H9 (cell line): ENCODE measurements at regions not wholly inside any gene's neighbourhood (a gene's known extent, or its start where the extent isn't known, plus 50 kb on each side); places are given as distances from the start of the nearest gene placed in this dataset.

Experiments
- DNase-seq: peaks from one replicate; pipeline ENCODE4 v3.0.0-alpha.2; 2017
- H2AFZ ChIP-seq: one replicate; pipeline ENCODE4 v1.6.1; 2013; ENCODE audit warnings: mild to moderate bottlenecking, low read length, control low read depth, moderate library complexity
- H2AK5ac ChIP-seq: 2 replicates; pipeline ENCODE4 v1.6.1; 2013; ENCODE audit warnings: low read length, control low read depth, mixed read lengths; ENCODE audit not compliant: insufficient read length
- H2BK120ac ChIP-seq: one replicate; pipeline ENCODE4 v1.6.1; 2013; ENCODE audit warnings: low read depth, mild to moderate bottlenecking, low read length, control low read depth, inconsistent platforms; ENCODE audit not compliant: poor library complexity, severe bottlenecking
- H2BK12ac ChIP-seq: 2 replicates; pipeline ENCODE4 v1.6.1; 2013; ENCODE audit warnings: low read length, control low read depth, mixed read lengths, low read depth; ENCODE audit not compliant: insufficient read length
- H2BK15ac ChIP-seq: 2 replicates; pipeline ENCODE4 v1.6.1; 2013; ENCODE audit warnings: low read depth, low read length, control low read depth
- H2BK20ac ChIP-seq: one replicate; pipeline ENCODE4 v1.6.1; 2013; ENCODE audit warnings: low read depth, mild to moderate bottlenecking, low read length, control low read depth, inconsistent platforms; ENCODE audit not compliant: poor library complexity, severe bottlenecking
- H2BK5ac ChIP-seq: 2 replicates; pipeline ENCODE4 v1.6.1; 2013; ENCODE audit warnings: low read length, control low read depth, mixed read lengths; ENCODE audit not compliant: insufficient read length
- H3K14ac ChIP-seq: 2 replicates; pipeline ENCODE4 v1.6.1; 2013; ENCODE audit warnings: low read length, control low read depth; ENCODE audit not compliant: insufficient read depth
- H3K18ac ChIP-seq: 2 replicates; pipeline ENCODE4 v1.6.1; 2013; ENCODE audit warnings: low read depth, mild to moderate bottlenecking, mixed read lengths, low read length, control low read depth; ENCODE audit not compliant: insufficient read length
- H3K23ac ChIP-seq: 2 replicates; pipeline ENCODE4 v1.6.1; 2013; ENCODE audit warnings: low read length, control low read depth, mixed read lengths, low read depth; ENCODE audit not compliant: insufficient read length
- H3K23me2 ChIP-seq: 2 replicates; pipeline ENCODE4 v1.6.1; 2013; ENCODE audit warnings: low read depth, mild to moderate bottlenecking, mixed read lengths, low read length, control low read depth; ENCODE audit not compliant: insufficient read length, poor library complexity, severe bottlenecking
- H3K27ac ChIP-seq: 2 replicates; pipeline ENCODE4 v1.5.1; 2013; ENCODE audit warnings: low read length, control low read depth, mixed read lengths, low read depth; ENCODE audit not compliant: insufficient read length
- H3K27me3 ChIP-seq: 2 replicates; pipeline ENCODE4 v1.6.1; 2013; ENCODE audit warnings: low read length, control low read depth, inconsistent platforms; ENCODE audit not compliant: insufficient read depth
- H3K4ac ChIP-seq: 2 replicates; pipeline ENCODE4 v1.6.1; 2013; ENCODE audit warnings: low read depth, mild to moderate bottlenecking, control low read depth, inconsistent platforms, low read length, moderate library complexity
- H3K4me1 ChIP-seq: 2 replicates; pipeline ENCODE4 v1.6.1; 2013; ENCODE audit warnings: low read length, control low read depth, inconsistent platforms; ENCODE audit not compliant: insufficient read depth
- H3K4me2 ChIP-seq: 2 replicates; pipeline ENCODE4 v1.6.1; 2013; ENCODE audit warnings: low read length, control low read depth, mixed read lengths; ENCODE audit not compliant: insufficient read length, insufficient read depth
- H3K56ac ChIP-seq: 2 replicates; pipeline ENCODE4 v1.6.1; 2013; ENCODE audit warnings: low read depth, mild to moderate bottlenecking, mixed read lengths, low read length, control low read depth; ENCODE audit not compliant: insufficient read length
- H3K79me1 ChIP-seq: 2 replicates; pipeline ENCODE4 v1.6.1; 2013; ENCODE audit warnings: low read depth, mild to moderate bottlenecking, moderate library complexity, low read length, control low read depth, inconsistent platforms; ENCODE audit not compliant: insufficient read depth, poor library complexity, severe bottlenecking
- H3K79me2 ChIP-seq: 2 replicates; pipeline ENCODE4 v1.6.1; 2013; ENCODE audit warnings: low read length, control low read depth, inconsistent platforms; ENCODE audit not compliant: insufficient read depth
- H3K9ac ChIP-seq: 2 replicates; pipeline ENCODE4 v1.6.1; 2013; ENCODE audit warnings: low read length, control low read depth, mixed read lengths; ENCODE audit not compliant: insufficient read length; ENCODE audit errors: extremely low read depth
- H3K9me3 ChIP-seq: one replicate; pipeline ENCODE4 v1.6.1; 2013; ENCODE audit warnings: low read depth, low read length, inconsistent platforms; ENCODE audit not compliant: control insufficient read depth
- H3T11ph ChIP-seq: one replicate; pipeline ENCODE4 v1.6.1; 2013; ENCODE audit warnings: mild to moderate bottlenecking, low read length, control low read depth, inconsistent platforms
- H4K20me1 ChIP-seq: one replicate; pipeline ENCODE4 v1.6.1; 2013; ENCODE audit not compliant: control insufficient read depth, insufficient read length, insufficient read depth
- H4K5ac ChIP-seq: 2 replicates; pipeline ENCODE4 v1.6.1; 2013; ENCODE audit warnings: low read depth, mild to moderate bottlenecking, mixed read lengths, low read length, control low read depth; ENCODE audit not compliant: insufficient read length
- H4K8ac ChIP-seq: replicated peaks from 2 replicates; pipeline ENCODE4 v1.6.1; 2013; ENCODE audit warnings: low read length, control low read depth, mixed read lengths, low read depth; ENCODE audit not compliant: insufficient read length
- H4K91ac ChIP-seq: 2 replicates; pipeline ENCODE4 v1.6.1; 2013; ENCODE audit warnings: low read depth, mild to moderate bottlenecking, moderate library complexity, mixed read lengths, low read length, control low read depth; ENCODE audit not compliant: insufficient read length
- H3K27ac Mint-ChIP-seq, 3 experiments: 2 replicates in 2 of 3; 3 replicates in 1 of 3; pipeline ENCODE4 v1.8.0; 2020 to 2021; ENCODE audit warnings: mixed read lengths in 3 of 3, mild to moderate bottlenecking in 1 of 3, moderate library complexity in 1 of 3
- H3K27me3 Mint-ChIP-seq: 2 replicates; pipeline ENCODE4 v1.8.0; 2021; ENCODE audit warnings: low read depth, mild to moderate bottlenecking, moderate library complexity, mixed read lengths
- H3K36me3 Mint-ChIP-seq, 3 experiments: 2 replicates in 2 of 3; 3 replicates in 1 of 3; pipeline ENCODE4 v1.8.0; 2020 to 2021; ENCODE audit warnings: low read depth in 3 of 3, mixed read lengths in 3 of 3; ENCODE audit not compliant: insufficient read depth in 1 of 3
- H3K4me1 Mint-ChIP-seq, 2 experiments: 2 replicates each; pipeline ENCODE4 v1.8.0; 2020; ENCODE audit warnings: mixed read lengths in 2 of 2
- H3K4me3 Mint-ChIP-seq, 2 experiments: 2 replicates in 1 of 2; 3 replicates in 1 of 2; pipeline ENCODE4 v1.8.0; 2020 to 2021; ENCODE audit warnings: mild to moderate bottlenecking in 2 of 2, mixed read lengths in 2 of 2, moderate library complexity in 1 of 2
- H3K9me3 Mint-ChIP-seq, 2 experiments: 2 replicates in 1 of 2; 3 replicates in 1 of 2; pipeline ENCODE4 v1.8.0; 2020; ENCODE audit warnings: mild to moderate bottlenecking in 2 of 2, mixed read lengths in 2 of 2, moderate library complexity in 1 of 2
- CTCF ChIP-seq: fragments of 200-600 bp; sonication (generic); conservative IDR thresholded peaks from 3 replicates; pipeline ENCODE4 v1.8.0; 2021; ENCODE audit warnings: antibody characterized with exemption, mild to moderate bottlenecking
- WGBS: extraction: QIAGEN DNeasy Blood & Tissue Kit; methylation state at CpG from one replicate; pipeline ENCODE4 v1.1.7; 2013; ENCODE audit warnings: missing lambda C conversion rate, low lambda C conversion rate, mixed read lengths; ENCODE audit not compliant: insufficient read length; ENCODE audit errors: extremely low coverage; 5-methylcytosine and 5-hydroxymethylcytosine counted together

- H3K23me2 ChIP-seq = no peaks in the 10 kb centered on the region
- no peak for TF ChIP-seq CTCF
- H4K5ac ChIP-seq = no peak overlapping the region
- no CpG with 5 or more reads among the region's 6 CpGs for WGBS
- H3K9ac ChIP-seq = no peak overlapping the region
- H3K27ac ChIP-seq = no peak overlapping the region
- Mint-ChIP-seq H3K9me3 (no peaks in the 10 kb centered on the region), H3K4me1 (peaks cover 24 to 26% of the 10 kb centered on the region in 2 experiments), H3K36me3 (peaks cover 0 to 1% (median 0%) of the 10 kb centered on the region in 3 experiments; a peak in 1 of 7 replicates), H3K27ac (peak overlapping the region in 1 of 3 experiments; percentile 36; a peak in 3 of 7 replicates), H3K27me3 (no peaks in the 10 kb centered on the region), H3K4me3 (no peak overlapping the region)
- H4K91ac ChIP-seq = no peak overlapping the region
- H3T11ph ChIP-seq = no peak overlapping the region
- no peak overlapping the region for H2BK5ac ChIP-seq
- DNase-seq = no peak
- H3K79me1 ChIP-seq = no peaks in the 10 kb centered on the region
- H3K4me1 ChIP-seq = peaks cover 9% of the 10 kb centered on the region
- no peak overlapping the region for H3K4ac ChIP-seq
- H2BK15ac ChIP-seq = no peak overlapping the region
- H2BK20ac ChIP-seq = no peak overlapping the region
- no peak overlapping the region for H2BK12ac ChIP-seq
- no peak overlapping the region for H3K56ac ChIP-seq
- H3K4me2 ChIP-seq = no peak overlapping the region
- no peak overlapping the region for H2AFZ ChIP-seq
- H4K8ac ChIP-seq = no peak overlapping the region
- H2BK120ac ChIP-seq = no peak overlapping the region
- H4K20me1 ChIP-seq = no peaks in the 10 kb centered on the region
- no peaks in the 10 kb centered on the region for H3K27me3 ChIP-seq
- no peak overlapping the region for H3K14ac ChIP-seq
- H3K79me2 ChIP-seq = no peaks in the 10 kb centered on the region
- no peak overlapping the region for H3K18ac ChIP-seq
- H3K9me3 ChIP-seq = no peaks in the 10 kb centered on the region
- H3K23ac ChIP-seq = no peak overlapping the region
- H2AK5ac ChIP-seq = no peak overlapping the region
Measured at GRCh38 chr9:24073666-24074065, 247.6 kb upstream of the ELAVL2 start.
